GM19328 (cell line): ENCODE measurements at regions not wholly inside any gene's neighbourhood (a gene's known extent, or its start where the extent isn't known, plus 50 kb on each side); places are given as distances from the start of the nearest gene placed in this dataset.
"Not testable (repeated sequence)": the region's sequence is repeated elsewhere in the genome, so short reads cannot be mapped to it uniquely, and the experiment has no call there.

Source experiments
- ATAC-seq: cut with Tn5 transposase; IDR thresholded peaks from one replicate; pipeline ENCODE4 v1.9.1; 2021; ENCODE audit warnings: mild to moderate bottlenecking, moderate library complexity; ENCODE audit not compliant: unreplicated experiment

- no peak for ATAC-seq
Measured at GRCh38 chr6:71197267-71197666, 91.3 kb upstream of the OGFRL1 start.

GRCh38 chr6:71197780-71198179 lies 90.8 kb upstream of the OGFRL1 start:
- ATAC-seq, result no peak

- no peak for ATAC-seq
Measured at GRCh38 chr6:71198908-71199307, 89.7 kb upstream of the OGFRL1 start.

- no peak for ATAC-seq
Measured at GRCh38 chr6:71199736-71200135, 88.9 kb upstream of the OGFRL1 start.

GRCh38 chr6:71203206-71203605 lies 85.4 kb upstream of the OGFRL1 start:
- ATAC-seq, result no peak

- ATAC-seq, result no peak
Measured at GRCh38 chr6:71204741-71205140, 83.9 kb upstream of the OGFRL1 start.

- ATAC-seq, result no peak
Measured at GRCh38 chr6:71205336-71205956, 83.2 kb upstream of the OGFRL1 start.

- ATAC-seq, result no peak
Measured at GRCh38 chr6:71206089-71206488, 82.5 kb upstream of the OGFRL1 start.

- no peak for ATAC-seq
Measured at GRCh38 chr6:71209206-71209605, 79.4 kb upstream of the OGFRL1 start.

GRCh38 chr6:71209626-71210025 lies 79.0 kb upstream of the OGFRL1 start:
- ATAC-seq, result no peak

- no peak for ATAC-seq
Measured at GRCh38 chr6:71211799-71212198, 76.8 kb upstream of the OGFRL1 start.

- ATAC-seq, result no peak
Measured at GRCh38 chr6:71220466-71220865, 68.1 kb upstream of the OGFRL1 start.

GRCh38 chr6:71222671-71223070 lies 65.9 kb upstream of the OGFRL1 start:
- no peak for ATAC-seq

GRCh38 chr6:71224011-71224410 lies 64.6 kb upstream of the OGFRL1 start:
- no peak for ATAC-seq

GRCh38 chr6:71226151-71226550 lies 62.5 kb upstream of the OGFRL1 start:
- ATAC-seq, result no peak

GRCh38 chr6:71228461-71229041 lies 60.1 kb upstream of the OGFRL1 start:
- no peak for ATAC-seq

- no peak for ATAC-seq
Measured at GRCh38 chr6:71229477-71229876, 59.1 kb upstream of the OGFRL1 start.

GRCh38 chr6:71232890-71233289 lies 55.7 kb upstream of the OGFRL1 start:
- ATAC-seq, result not testable (repeated sequence)

- ATAC-seq, result no peak
Measured at GRCh38 chr6:71236926-71237434, 51.6 kb upstream of the OGFRL1 start.

GRCh38 chr6:71238351-71238750 lies 50.3 kb upstream of the OGFRL1 start:
- no peak for ATAC-seq
